ENCODE measurements at regions not wholly inside any gene's neighbourhood (a gene's known extent, or its start where the extent isn't known, plus 50 kb on each side); places are given as distances from the start of the nearest gene placed in this dataset.

DNA sequence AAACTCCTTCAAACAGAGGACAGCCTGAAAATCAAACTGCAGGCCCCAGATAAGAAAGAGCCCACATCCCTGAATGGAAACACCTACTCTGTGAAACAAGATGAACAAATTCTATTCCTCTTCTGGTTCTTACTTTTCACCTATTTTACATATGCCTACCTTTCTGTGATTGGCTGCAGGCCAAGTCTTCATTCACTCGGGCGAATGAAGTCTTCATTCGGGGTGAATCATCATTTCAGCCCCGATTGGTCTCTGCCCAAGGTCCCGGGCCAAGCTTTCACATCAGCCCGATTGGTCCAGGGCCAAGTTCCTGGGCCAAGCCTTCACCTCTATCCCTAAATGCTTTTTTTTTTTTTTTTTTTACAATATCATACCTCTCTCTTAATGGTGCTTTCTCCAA lies 529.8 kb upstream of the ACTRT1 start:
- DNase-seq (ENCODE audit: low read depth) = no peak
- TF ChIP-seq, protein P1, sequence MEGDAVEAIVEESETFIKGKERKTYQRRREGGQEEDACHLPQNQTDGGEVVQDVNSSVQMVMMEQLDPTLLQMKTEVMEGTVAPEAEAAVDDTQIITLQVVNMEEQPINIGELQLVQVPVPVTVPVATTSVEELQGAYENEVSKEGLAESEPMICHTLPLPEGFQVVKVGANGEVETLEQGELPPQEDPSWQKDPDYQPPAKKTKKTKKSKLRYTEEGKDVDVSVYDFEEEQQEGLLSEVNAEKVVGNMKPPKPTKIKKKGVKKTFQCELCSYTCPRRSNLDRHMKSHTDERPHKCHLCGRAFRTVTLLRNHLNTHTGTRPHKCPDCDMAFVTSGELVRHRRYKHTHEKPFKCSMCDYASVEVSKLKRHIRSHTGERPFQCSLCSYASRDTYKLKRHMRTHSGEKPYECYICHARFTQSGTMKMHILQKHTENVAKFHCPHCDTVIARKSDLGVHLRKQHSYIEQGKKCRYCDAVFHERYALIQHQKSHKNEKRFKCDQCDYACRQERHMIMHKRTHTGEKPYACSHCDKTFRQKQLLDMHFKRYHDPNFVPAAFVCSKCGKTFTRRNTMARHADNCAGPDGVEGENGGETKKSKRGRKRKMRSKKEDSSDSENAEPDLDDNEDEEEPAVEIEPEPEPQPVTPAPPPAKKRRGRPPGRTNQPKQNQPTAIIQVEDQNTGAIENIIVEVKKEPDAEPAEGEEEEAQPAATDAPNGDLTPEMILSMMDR (IDR thresholded peaks at IDR 0.05; ENCODE audit: insufficient read depth, low read depth, low read length, missing control alignments) = no peak
- no peak overlapping the region for H3K4me3 ChIP-seq (ENCODE audit: low read length)

DNA sequence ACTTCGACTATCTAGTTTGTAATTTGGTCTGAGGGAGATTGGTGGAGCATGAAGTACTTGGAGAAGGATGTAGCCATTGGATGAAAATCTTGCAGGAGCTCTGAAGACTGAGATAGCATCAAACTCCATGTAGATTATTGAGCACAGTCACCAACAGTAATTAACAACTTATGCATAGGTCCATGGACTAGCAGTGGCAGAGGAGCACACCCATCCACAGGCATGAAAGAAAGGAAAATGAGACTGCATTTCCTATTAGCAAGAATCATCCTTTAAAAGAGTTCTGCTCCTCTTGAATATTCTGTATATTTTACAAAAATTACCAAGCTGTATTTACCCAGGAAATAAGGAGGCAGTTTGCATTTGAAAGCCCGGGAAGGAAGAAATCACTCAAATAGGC lies 529.4 kb upstream of the ACTRT1 start:
- H3K4me3 ChIP-seq (ENCODE audit: low read length) = no peak overlapping the region
- TF ChIP-seq, protein P1 (IDR thresholded peaks at IDR 0.05; ENCODE audit: insufficient read depth, low read depth, low read length, missing control alignments) = no peak
- DNase-seq (ENCODE audit: low read depth) = no peak

DNA sequence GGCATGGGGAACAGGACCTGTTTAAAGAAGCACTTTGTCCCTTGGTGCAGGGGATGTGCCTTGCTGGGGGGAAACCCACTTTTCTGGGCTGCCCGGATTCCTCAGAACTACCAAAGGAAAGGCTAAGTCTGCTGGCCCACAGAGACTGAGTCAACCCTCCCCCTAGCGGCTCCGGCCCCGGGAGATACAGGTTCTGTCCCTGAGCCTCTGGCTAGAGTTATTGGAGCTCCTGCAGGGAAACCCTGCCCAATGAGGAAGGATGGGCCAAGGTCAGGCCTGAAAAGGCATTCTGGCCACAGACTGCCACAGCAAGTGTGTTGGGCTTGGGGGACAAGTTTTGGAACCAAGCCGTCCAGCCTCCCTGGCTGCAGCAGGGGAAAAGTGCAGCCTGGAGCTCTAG lies 490.9 kb upstream of the ACTRT1 start:
- H3K4me3 ChIP-seq (ENCODE audit: low read length) = no peak overlapping the region
- no peak for DNase-seq (ENCODE audit: low read depth)
- TF ChIP-seq, protein P1 (IDR thresholded peaks at IDR 0.05; ENCODE audit: insufficient read depth, low read depth, low read length, missing control alignments) = no peak

DNA sequence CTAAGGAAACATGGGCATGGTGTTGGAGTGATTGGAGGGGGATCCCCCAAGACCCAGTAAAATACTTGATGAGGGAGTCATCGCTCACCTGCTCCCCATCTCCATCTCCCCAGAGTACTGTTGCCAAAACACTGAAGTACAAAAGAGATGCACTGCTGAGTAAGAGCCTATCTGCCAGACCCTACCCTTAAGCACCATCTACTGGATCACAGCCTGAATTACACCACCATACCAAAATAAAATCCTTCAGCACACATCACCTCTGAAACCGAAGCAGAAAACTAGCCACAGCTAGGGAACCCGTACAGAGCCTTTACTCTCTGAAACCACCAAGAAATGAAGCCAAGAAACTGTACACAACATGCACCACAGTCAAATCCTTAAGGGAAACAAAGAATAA lies 466.3 kb upstream of the ACTRT1 start:
- TF ChIP-seq, protein P1 (IDR thresholded peaks at IDR 0.05; ENCODE audit: insufficient read depth, low read depth, low read length, missing control alignments) = peak; percentile 66

DNA sequence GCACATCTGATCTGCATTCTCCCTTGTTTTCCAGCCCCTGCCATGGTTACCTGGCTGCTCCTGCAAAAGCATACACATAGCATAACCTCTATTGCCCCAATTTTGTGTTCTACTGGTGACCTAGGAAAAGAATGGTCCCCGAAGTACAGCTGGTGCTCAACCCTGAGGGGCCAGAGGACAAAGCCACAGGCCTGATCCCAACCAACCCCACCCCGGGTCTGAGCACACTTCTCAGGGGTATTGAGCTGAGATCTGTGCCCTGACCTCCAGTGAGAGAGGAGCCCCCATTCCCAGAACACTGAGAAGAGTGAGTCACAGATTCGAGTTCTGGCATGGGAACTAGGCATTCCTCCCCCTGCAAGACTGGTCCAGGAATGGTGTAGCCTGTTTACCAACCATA lies 465.5 kb upstream of the ACTRT1 start:
- no peak overlapping the region for H3K4me3 ChIP-seq (ENCODE audit: low read length)
- TF ChIP-seq, protein P1 (IDR thresholded peaks at IDR 0.05; ENCODE audit: insufficient read depth, low read depth, low read length, missing control alignments) = no peak
- DNase-seq (ENCODE audit: low read depth) = no peak

More for the DNA sequence above, 466.3 kb upstream of the ACTRT1 start:
- H3K4me3 ChIP-seq (ENCODE audit: low read length) = no peak overlapping the region
- DNase-seq (ENCODE audit: low read depth) = peak; percentile 44

DNA sequence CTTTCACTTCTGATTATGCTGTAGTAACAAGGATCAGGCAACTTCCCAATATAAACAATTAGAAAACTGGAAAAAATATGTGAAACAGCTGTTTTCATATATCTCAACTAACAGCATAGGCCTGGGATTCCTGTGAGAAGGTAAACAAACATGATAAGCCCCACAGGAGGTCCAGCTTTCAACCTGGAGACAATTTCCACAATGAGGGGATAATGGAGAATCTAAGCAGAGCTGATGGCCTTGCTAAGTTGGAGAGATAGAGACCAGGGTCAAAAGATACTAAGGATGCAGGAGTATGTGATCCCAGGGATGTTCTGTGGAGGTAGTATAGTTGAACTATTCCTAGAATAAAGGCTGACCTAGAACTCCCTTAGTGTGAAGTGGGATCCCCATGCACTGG lies 452.3 kb upstream of the ACTRT1 start:
- TF ChIP-seq, protein P1 (IDR thresholded peaks at IDR 0.05; ENCODE audit: insufficient read depth, low read depth, low read length, missing control alignments) = no peak
- no peak overlapping the region for H3K4me3 ChIP-seq (ENCODE audit: low read length)
- DNase-seq (ENCODE audit: low read depth) = no peak

DNA sequence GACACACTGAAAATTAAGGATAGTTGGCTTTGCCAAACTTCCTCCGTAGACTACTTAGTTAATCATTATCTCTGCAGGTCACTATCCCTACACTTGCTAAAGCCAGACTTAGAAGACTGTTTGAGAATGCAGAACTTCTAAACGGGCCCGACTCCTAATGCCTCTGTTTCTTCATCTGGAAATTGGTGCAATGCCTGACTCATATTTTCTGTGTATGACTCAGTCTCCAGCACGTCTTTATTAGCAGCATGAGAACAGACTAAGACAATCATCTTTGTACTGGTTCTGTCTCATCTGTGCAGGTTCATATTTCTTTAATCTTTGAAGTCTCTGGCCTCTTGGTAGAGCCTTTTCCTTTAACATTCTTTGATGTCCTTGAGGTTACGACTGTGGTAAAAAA lies 411.9 kb upstream of the ACTRT1 start:
- DNase-seq (ENCODE audit: low read depth) = peak; percentile 78
- no peak overlapping the region for H3K4me3 ChIP-seq (ENCODE audit: low read length)
- TF ChIP-seq, protein P1 (IDR thresholded peaks at IDR 0.05; ENCODE audit: insufficient read depth, low read depth, low read length, missing control alignments) = no peak

Data from epithelial cell of esophagus (primary cell).